ENCODE measurements at regions not wholly inside any gene's neighbourhood (a gene's known extent, or its start where the extent isn't known, plus 50 kb on each side); places are given as distances from the start of the nearest gene placed in this dataset.

DNA sequence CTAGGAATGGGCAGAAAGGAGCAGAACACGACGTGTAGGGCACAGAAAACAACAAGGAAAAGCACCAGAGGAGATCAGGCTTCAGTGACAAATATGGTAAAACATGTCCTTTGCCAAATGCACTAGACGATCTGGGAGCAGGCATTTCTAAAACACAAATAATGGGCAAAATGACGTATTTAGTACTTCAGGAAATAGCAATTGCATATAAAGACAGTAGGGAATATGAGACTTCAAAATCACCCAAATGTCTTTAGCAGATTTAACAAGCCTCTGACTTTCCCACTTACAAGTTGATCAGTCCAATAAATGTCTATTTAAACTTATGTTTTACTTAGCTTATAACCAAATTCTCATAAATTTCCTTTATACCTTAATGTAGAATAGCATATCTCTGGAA, 969.6 kb upstream of the C9orf72 start:
- ChIA-PET CTCF (no interaction called here), POLR2A (ENCODE audit: unreplicated experiment) (no interaction called here)
- no peak for DNase-seq
- H2AFZ ChIP-seq (replicated peaks; ENCODE audit: low read length, poor library complexity) = no peak overlapping the region
- H3K27me3 ChIP-seq (ENCODE audit: control insufficient read depth, insufficient read depth, low read length) = no peaks in the 10 kb centered on the region
- H3K36me3 ChIP-seq (ENCODE audit: control insufficient read depth, insufficient read depth, low read length) = no peaks in the 10 kb centered on the region
- no peak overlapping the region for H3K27ac ChIP-seq (ENCODE audit: insufficient read depth, low read length)
- H3K9ac ChIP-seq (ENCODE audit: low read depth, low read length) = no peak overlapping the region
- H3K4me3 ChIP-seq (ENCODE audit: insufficient read depth, low read depth, low read length) = no peak overlapping the region
- H3K4me2 ChIP-seq (ENCODE audit: low read depth, low read length) = no peak overlapping the region
- H4K8ac ChIP-seq (ENCODE audit: low read depth in 2 of 2, low read length in 2 of 2) = no peak overlapping the region
- H3K79me1 ChIP-seq (ENCODE audit: low read depth in 1 of 2, low read length in 2 of 2) = no peaks in the 10 kb centered on the region
- no peak overlapping the region for H2BK15ac ChIP-seq (ENCODE audit: low read depth, low read length)
- no peak overlapping the region for H3K56ac ChIP-seq (ENCODE audit: extremely low read depth, insufficient read depth, low read length)
- no TSS peak for BruUV-seq (replicated peaks)
- H3K4ac ChIP-seq (ENCODE audit: low read depth, low read length) = no peak overlapping the region
- dilution Hi-C loops (cut with HindIII; ENCODE audit: low sequenced_read_pairs, unreplicated experiment) (no loop called here), intact Hi-C loops (cut with micrococcal nuclease) (no loop called here), in situ Hi-C loops (cut with MboI; ENCODE audit: low sequenced_read_pairs) (no loop called here)
- H3K14ac ChIP-seq (replicated peaks; ENCODE audit: low read depth, low read length) = no peak overlapping the region
- H3K9me3 ChIP-seq (ENCODE audit: control insufficient read depth, insufficient read depth, low read length) = peaks cover 4% of the 10 kb centered on the region; the same call in 1 of the 2 replicates
- TF ChIP-seq, protein P1, sequence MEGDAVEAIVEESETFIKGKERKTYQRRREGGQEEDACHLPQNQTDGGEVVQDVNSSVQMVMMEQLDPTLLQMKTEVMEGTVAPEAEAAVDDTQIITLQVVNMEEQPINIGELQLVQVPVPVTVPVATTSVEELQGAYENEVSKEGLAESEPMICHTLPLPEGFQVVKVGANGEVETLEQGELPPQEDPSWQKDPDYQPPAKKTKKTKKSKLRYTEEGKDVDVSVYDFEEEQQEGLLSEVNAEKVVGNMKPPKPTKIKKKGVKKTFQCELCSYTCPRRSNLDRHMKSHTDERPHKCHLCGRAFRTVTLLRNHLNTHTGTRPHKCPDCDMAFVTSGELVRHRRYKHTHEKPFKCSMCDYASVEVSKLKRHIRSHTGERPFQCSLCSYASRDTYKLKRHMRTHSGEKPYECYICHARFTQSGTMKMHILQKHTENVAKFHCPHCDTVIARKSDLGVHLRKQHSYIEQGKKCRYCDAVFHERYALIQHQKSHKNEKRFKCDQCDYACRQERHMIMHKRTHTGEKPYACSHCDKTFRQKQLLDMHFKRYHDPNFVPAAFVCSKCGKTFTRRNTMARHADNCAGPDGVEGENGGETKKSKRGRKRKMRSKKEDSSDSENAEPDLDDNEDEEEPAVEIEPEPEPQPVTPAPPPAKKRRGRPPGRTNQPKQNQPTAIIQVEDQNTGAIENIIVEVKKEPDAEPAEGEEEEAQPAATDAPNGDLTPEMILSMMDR (conservative IDR thresholded peaks at IDR 0.05; ENCODE audit: low read depth, low read length) = no peak
- TF ChIP-seq, protein P2, sequence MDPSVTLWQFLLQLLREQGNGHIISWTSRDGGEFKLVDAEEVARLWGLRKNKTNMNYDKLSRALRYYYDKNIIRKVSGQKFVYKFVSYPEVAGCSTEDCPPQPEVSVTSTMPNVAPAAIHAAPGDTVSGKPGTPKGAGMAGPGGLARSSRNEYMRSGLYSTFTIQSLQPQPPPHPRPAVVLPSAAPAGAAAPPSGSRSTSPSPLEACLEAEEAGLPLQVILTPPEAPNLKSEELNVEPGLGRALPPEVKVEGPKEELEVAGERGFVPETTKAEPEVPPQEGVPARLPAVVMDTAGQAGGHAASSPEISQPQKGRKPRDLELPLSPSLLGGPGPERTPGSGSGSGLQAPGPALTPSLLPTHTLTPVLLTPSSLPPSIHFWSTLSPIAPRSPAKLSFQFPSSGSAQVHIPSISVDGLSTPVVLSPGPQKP (IDR thresholded peaks at IDR 0.05; ENCODE audit: borderline replicate concordance, low read depth, low read length) = no peak
- TF ChIP-seq MAZ (IDR thresholded peaks at IDR 0.05; ENCODE audit: borderline replicate concordance, low read depth, low read length) = no peak
- no peak for TF ChIP-seq RAD21 (IDR thresholded peaks at IDR 0.05; ENCODE audit: low read length)
- no peak for TF ChIP-seq RCOR1 (IDR thresholded peaks at IDR 0.05; ENCODE audit: insufficient replicate concordance, low read length)
- no peak for TF ChIP-seq CEBPB (IDR thresholded peaks at IDR 0.05; ENCODE audit: low read depth, low read length)
- no peak for TF ChIP-seq POLR2A (IDR thresholded peaks at IDR 0.05; ENCODE audit: low read depth, low read length)
- no peak overlapping the region for H2BK120ac ChIP-seq (ENCODE audit: low read depth, low read length)
- no peak overlapping the region for H4K5ac ChIP-seq (ENCODE audit: low read depth, low read length)
- no peaks in the 10 kb centered on the region for H3K4me1 ChIP-seq (ENCODE audit: control insufficient read depth, insufficient read depth, low read length)
- H2AK9ac ChIP-seq (replicated peaks; ENCODE audit: low read depth, low read length, poor library complexity) = no peak overlapping the region
- 25% methylated on average over 2 of the region's 4 CpGs; no CpG with 5 or more reads in 1 of the 2 experiments for WGBS, 2 experiments (ENCODE audit: extremely low coverage in 2 of 2, insufficient read length in 1 of 2)
- no peaks in the 10 kb centered on the region for H4K20me1 ChIP-seq (ENCODE audit: insufficient read depth, low read length)
- no peak overlapping the region for H2BK20ac ChIP-seq (ENCODE audit: low read depth, low read length)
- no peak overlapping the region for H3K18ac ChIP-seq (ENCODE audit: low read depth, low read length)
- H3K23ac ChIP-seq (ENCODE audit: low read depth, low read length) = no peak overlapping the region
- no peak overlapping the region for H2AK5ac ChIP-seq (ENCODE audit: low read depth, low read length)
- H3K9me1 ChIP-seq (ENCODE audit: insufficient read depth, low read length) = no peaks in the 10 kb centered on the region
- ATAC-seq (ENCODE audit: low read depth) = no peak
- H4K91ac ChIP-seq (ENCODE audit: insufficient read depth, low read depth, low read length) = no peak overlapping the region
- no peak overlapping the region for H2BK5ac ChIP-seq (ENCODE audit: low read depth, low read length, poor library complexity, severe bottlenecking)
